Endothelial cell (in vitro differentiated cells): ENCODE measurements at regions not wholly inside any gene's neighbourhood (a gene's known extent, or its start where the extent isn't known, plus 50 kb on each side); places are given as distances from the start of the nearest gene placed in this dataset.

Source experiments
- DNase-seq: peaks from one replicate; pipeline ENCODE4 v3.0.0; 2021; ENCODE audit warnings: low spot score
- H3K27ac Mint-ChIP-seq: one replicate; pipeline ENCODE4 v1.8.0; 2021; ENCODE audit warnings: mixed read lengths, inconsistent platforms; ENCODE audit not compliant: unreplicated experiment
- H3K27me3 Mint-ChIP-seq: one replicate; pipeline ENCODE4 v1.8.0; 2021; ENCODE audit warnings: mild to moderate bottlenecking, moderate library complexity, mixed read lengths, inconsistent platforms; ENCODE audit not compliant: unreplicated experiment
- H3K36me3 Mint-ChIP-seq: one replicate; pipeline ENCODE4 v1.8.0; 2021; ENCODE audit warnings: mild to moderate bottlenecking, low read depth, mixed read lengths, inconsistent platforms; ENCODE audit not compliant: unreplicated experiment
- H3K4me1 Mint-ChIP-seq: one replicate; pipeline ENCODE4 v1.8.0; 2021; ENCODE audit warnings: mild to moderate bottlenecking, mixed read lengths, inconsistent platforms; ENCODE audit not compliant: unreplicated experiment
- H3K4me3 Mint-ChIP-seq: one replicate; pipeline ENCODE4 v1.8.0; 2021; ENCODE audit warnings: mild to moderate bottlenecking, mixed read lengths, inconsistent platforms; ENCODE audit not compliant: unreplicated experiment
- H3K9me3 Mint-ChIP-seq: one replicate; pipeline ENCODE4 v1.8.0; 2021; ENCODE audit warnings: mixed read lengths, inconsistent platforms; ENCODE audit not compliant: unreplicated experiment
- TF ChIP-seq, protein P1 (sequence below): fragments of 200-600 bp; sonication (generic); IDR thresholded peaks from one replicate; pipeline ENCODE4 v1.5.0; 2021; ENCODE audit warnings: antibody characterized with exemption; ENCODE audit not compliant: unreplicated experiment

GRCh38 chr1:239719642-239720258 is 333.4 kb downstream of the CHRM3 start:
- H3K4me3 Mint-ChIP-seq: peak overlapping the region; percentile 3
- H3K36me3 Mint-ChIP-seq: peaks cover 4% of the 10 kb centered on the region
- no peaks in the 10 kb centered on the region for H3K27me3 Mint-ChIP-seq
- H3K27ac Mint-ChIP-seq: peak overlapping the region; percentile 94
- peaks cover 28% of the 10 kb centered on the region for H3K4me1 Mint-ChIP-seq
- TF ChIP-seq, protein P1, sequence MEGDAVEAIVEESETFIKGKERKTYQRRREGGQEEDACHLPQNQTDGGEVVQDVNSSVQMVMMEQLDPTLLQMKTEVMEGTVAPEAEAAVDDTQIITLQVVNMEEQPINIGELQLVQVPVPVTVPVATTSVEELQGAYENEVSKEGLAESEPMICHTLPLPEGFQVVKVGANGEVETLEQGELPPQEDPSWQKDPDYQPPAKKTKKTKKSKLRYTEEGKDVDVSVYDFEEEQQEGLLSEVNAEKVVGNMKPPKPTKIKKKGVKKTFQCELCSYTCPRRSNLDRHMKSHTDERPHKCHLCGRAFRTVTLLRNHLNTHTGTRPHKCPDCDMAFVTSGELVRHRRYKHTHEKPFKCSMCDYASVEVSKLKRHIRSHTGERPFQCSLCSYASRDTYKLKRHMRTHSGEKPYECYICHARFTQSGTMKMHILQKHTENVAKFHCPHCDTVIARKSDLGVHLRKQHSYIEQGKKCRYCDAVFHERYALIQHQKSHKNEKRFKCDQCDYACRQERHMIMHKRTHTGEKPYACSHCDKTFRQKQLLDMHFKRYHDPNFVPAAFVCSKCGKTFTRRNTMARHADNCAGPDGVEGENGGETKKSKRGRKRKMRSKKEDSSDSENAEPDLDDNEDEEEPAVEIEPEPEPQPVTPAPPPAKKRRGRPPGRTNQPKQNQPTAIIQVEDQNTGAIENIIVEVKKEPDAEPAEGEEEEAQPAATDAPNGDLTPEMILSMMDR: no peak
- peak; percentile 4 for DNase-seq
- no peaks in the 10 kb centered on the region for H3K9me3 Mint-ChIP-seq

DNA sequence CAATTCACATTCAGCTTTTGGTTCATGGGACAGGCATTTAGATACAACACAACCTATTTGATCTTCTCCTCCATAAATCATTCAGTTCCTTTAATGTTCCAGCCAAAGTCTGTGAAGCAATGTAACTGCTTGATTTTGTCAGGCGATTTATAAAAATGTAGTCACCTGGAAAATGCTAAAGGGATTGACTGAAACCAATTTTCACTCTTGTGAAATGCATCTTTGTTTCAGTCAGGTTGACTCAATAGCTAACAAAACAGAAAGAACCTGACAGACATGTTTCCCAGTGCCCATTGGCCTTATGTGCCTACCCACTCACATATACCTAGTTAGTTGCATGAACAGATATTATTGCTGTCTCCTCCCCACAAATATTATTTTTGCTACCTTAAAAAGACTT is 335.7 kb downstream of the CHRM3 start:
- no peaks in the 10 kb centered on the region for H3K9me3 Mint-ChIP-seq
- no peak overlapping the region for H3K4me3 Mint-ChIP-seq
- H3K36me3 Mint-ChIP-seq: peaks cover 4% of the 10 kb centered on the region
- DNase-seq: no peak
- TF ChIP-seq, protein P1: no peak
- H3K27ac Mint-ChIP-seq: no peak overlapping the region
- peaks cover 31% of the 10 kb centered on the region for H3K4me1 Mint-ChIP-seq
- H3K27me3 Mint-ChIP-seq: no peaks in the 10 kb centered on the region

DNA sequence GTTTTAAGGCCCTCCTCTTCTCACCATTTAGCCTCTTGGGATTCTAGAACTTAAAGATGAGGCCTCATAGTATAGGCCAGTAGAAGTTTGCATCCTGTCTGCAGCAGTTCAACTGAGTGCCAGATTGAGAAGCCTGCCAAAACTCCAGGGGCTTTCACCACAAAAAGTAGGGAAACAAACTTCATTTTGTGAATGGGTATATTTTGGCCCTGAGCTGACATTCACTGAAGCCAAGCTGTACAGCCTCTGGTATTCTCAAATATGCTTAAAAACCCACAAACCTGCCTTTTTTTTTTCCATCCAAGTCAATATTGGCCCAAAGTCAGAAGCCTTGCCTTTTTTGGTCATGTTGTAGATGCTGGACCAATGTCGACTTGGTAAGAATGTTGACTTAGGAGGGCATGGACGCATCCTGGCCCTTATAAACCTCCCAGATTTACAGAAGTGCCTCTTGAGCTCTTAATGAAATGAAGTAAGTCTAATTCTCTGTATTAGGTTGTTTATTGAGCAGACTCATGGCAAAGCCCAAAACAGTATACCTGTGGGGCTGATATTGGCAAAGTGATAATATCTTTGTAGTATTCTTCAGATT is 337.5 kb downstream of the CHRM3 start:
- no peak overlapping the region for H3K27ac Mint-ChIP-seq
- TF ChIP-seq, protein P1: no peak
- H3K9me3 Mint-ChIP-seq: no peaks in the 10 kb centered on the region
- peaks cover 4% of the 10 kb centered on the region for H3K36me3 Mint-ChIP-seq
- H3K4me1 Mint-ChIP-seq: peaks cover 25% of the 10 kb centered on the region
- no peaks in the 10 kb centered on the region for H3K27me3 Mint-ChIP-seq
- DNase-seq: no peak
- H3K4me3 Mint-ChIP-seq: no peak overlapping the region

GRCh38 chr1:239725371-239725770 is 339.0 kb downstream of the CHRM3 start:
- Mint-ChIP-seq H3K4me1 (peaks cover 13% of the 10 kb centered on the region), H3K27me3 (no peaks in the 10 kb centered on the region), H3K9me3 (no peaks in the 10 kb centered on the region), H3K4me3 (no peak overlapping the region), H3K36me3 (peaks cover 4% of the 10 kb centered on the region), H3K27ac (no peak overlapping the region)
- TF ChIP-seq, protein P1: no peak
- DNase-seq: no peak

- H3K27me3 Mint-ChIP-seq: no peaks in the 10 kb centered on the region
- no peaks in the 10 kb centered on the region for H3K9me3 Mint-ChIP-seq
- H3K27ac Mint-ChIP-seq: no peak overlapping the region
Observed at GRCh38 chr1:239725933-239726332, 339.6 kb downstream of the CHRM3 start.

More at GRCh38 chr1:239725933-239726332, 339.6 kb downstream of the CHRM3 start:
- Mint-ChIP-seq H3K4me1 (peaks cover 10% of the 10 kb centered on the region), H3K36me3 (peaks cover 4% of the 10 kb centered on the region), H3K4me3 (no peak overlapping the region)
- TF ChIP-seq, protein P1: no peak
- DNase-seq: no peak
